ENCODE measurements at regions not wholly inside any gene's neighbourhood (a gene's known extent, or its start where the extent isn't known, plus 50 kb on each side); places are given as distances from the start of the nearest gene placed in this dataset.

DNA sequence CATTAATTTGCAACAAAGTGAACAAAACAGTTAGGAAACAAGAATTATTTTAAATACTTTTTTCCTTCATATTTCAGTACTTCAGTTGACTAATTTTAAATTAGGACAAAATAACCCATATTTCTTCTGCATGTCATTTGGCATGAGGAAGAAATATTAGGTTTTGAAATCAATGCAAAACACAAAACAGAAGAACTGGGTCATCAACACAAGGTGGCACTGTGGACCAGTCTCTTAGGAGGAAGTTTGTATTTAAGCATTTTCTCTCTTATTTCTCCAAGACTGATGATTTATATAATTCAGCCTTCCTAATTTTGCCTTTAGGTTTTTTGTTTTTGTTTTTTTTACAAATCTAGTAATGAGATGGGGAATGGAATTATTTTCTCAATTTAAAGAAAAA, 352.8 kb upstream of the KCNH7 start:
- Mint-ChIP-seq H3K27me3 (ENCODE audit: low read depth in 3 of 3) (no peaks in the 10 kb centered on the region), H3K4me3 (no peak overlapping the region), H3K27ac (peak overlapping the region in 1 of 7 donors; percentile 27), H3K4me1 (no peaks in the 10 kb centered on the region), H3K36me3 (no peaks in the 10 kb centered on the region), H3K9me3 (peaks cover 0 to 2% (median 0%) of the 10 kb centered on the region in 7 donors)
- H2AFZ ChIP-seq (ENCODE audit: insufficient read depth, low read depth, low read length, poor library complexity, severe bottlenecking): no peak overlapping the region
- no peak overlapping the region for H3K9ac ChIP-seq (ENCODE audit: insufficient read depth, low read length, poor library complexity, severe bottlenecking)
- H3K27me3 ChIP-seq (ENCODE audit: control insufficient read depth in 2 of 2, insufficient read depth in 2 of 2, low read length in 2 of 2): no peaks in the 10 kb centered on the region
- no peak overlapping the region for H3K4me2 ChIP-seq (replicated peaks; ENCODE audit: extremely low read depth, low read length, poor library complexity, severe bottlenecking)
- DNase-seq: no peak
- H3K79me2 ChIP-seq (ENCODE audit: insufficient read depth, low read length): no peaks in the 10 kb centered on the region
- H3K4me3 ChIP-seq (replicated peaks in 1 of 3; ENCODE audit: low read depth in 2 of 3, low read length in 3 of 3): no peak overlapping the region
- no peaks in the 10 kb centered on the region for H3K36me3 ChIP-seq (replicated peaks in 1 of 2; ENCODE audit: control insufficient read depth in 1 of 2, insufficient read depth in 2 of 2, low read length in 2 of 2)
- TF ChIP-seq, protein P1, sequence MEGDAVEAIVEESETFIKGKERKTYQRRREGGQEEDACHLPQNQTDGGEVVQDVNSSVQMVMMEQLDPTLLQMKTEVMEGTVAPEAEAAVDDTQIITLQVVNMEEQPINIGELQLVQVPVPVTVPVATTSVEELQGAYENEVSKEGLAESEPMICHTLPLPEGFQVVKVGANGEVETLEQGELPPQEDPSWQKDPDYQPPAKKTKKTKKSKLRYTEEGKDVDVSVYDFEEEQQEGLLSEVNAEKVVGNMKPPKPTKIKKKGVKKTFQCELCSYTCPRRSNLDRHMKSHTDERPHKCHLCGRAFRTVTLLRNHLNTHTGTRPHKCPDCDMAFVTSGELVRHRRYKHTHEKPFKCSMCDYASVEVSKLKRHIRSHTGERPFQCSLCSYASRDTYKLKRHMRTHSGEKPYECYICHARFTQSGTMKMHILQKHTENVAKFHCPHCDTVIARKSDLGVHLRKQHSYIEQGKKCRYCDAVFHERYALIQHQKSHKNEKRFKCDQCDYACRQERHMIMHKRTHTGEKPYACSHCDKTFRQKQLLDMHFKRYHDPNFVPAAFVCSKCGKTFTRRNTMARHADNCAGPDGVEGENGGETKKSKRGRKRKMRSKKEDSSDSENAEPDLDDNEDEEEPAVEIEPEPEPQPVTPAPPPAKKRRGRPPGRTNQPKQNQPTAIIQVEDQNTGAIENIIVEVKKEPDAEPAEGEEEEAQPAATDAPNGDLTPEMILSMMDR (IDR thresholded peaks at IDR 0.05): peak; percentile 45
- no peaks in the 10 kb centered on the region for H4K20me1 ChIP-seq (ENCODE audit: insufficient read depth, low read length)
- H3K27ac ChIP-seq (ENCODE audit: low read depth in 1 of 2, low read length in 2 of 2): no peak overlapping the region
- intact Hi-C loops (cut with micrococcal nuclease): no loop called here
- no peaks in the 10 kb centered on the region for H3K4me1 ChIP-seq (ENCODE audit: control insufficient read depth in 1 of 2, insufficient read depth in 2 of 2, low read length in 2 of 2)
- H3K9me3 ChIP-seq (replicated peaks in 1 of 2; ENCODE audit: control insufficient read depth in 1 of 2, insufficient read depth in 1 of 2, low read length in 2 of 2): no peaks in the 10 kb centered on the region

DNA sequence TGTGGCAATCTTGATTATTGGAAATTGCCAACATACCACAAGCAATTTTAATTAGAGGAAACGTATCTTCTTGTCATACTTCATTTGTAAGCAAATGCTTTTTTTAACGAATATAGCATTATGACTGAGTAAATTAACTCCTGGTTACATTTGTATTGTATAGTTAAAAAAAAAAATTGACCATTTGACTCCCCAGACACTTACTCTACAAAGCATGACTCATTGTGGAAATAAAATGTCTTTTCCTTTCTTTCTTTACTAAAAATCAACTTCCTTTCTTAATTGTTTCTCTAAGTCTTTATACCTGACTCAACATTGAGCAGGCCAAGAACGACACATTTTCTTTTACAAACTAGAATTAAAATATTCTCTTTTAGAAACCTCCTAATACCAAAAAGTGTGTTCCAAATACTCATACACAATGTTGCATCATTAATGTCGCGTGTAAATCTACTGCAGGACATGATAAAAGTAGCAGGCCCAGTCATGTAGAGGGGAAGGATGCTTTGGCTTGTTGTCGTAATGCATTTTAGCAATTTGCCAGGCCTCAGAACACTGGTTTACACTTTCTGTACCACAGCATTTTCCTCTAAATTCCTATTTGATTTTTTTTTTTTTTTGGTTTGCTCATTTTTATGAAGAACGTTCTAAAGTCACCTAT, 349.6 kb upstream of the KCNH7 start:
- no peak overlapping the region for H3K9ac ChIP-seq (ENCODE audit: insufficient read depth, low read length, poor library complexity, severe bottlenecking)
- Mint-ChIP-seq H3K9me3 (no peaks in the 10 kb centered on the region), H3K4me3 (no peak overlapping the region), H3K4me1 (no peaks in the 10 kb centered on the region), H3K27me3 (ENCODE audit: low read depth in 3 of 3) (no peaks in the 10 kb centered on the region), H3K27ac (no peak overlapping the region), H3K36me3 (no peaks in the 10 kb centered on the region)
- H3K27me3 ChIP-seq (ENCODE audit: control insufficient read depth in 2 of 2, insufficient read depth in 2 of 2, low read length in 2 of 2): no peaks in the 10 kb centered on the region
- no peak overlapping the region for H3K4me2 ChIP-seq (replicated peaks; ENCODE audit: extremely low read depth, low read length, poor library complexity, severe bottlenecking)
- H3K79me2 ChIP-seq (ENCODE audit: insufficient read depth, low read length): no peaks in the 10 kb centered on the region
- no peaks in the 10 kb centered on the region for H3K36me3 ChIP-seq (replicated peaks in 1 of 2; ENCODE audit: control insufficient read depth in 1 of 2, insufficient read depth in 2 of 2, low read length in 2 of 2)
- H3K9me3 ChIP-seq (replicated peaks in 1 of 2; ENCODE audit: control insufficient read depth in 1 of 2, insufficient read depth in 1 of 2, low read length in 2 of 2): no peaks in the 10 kb centered on the region
- TF ChIP-seq, protein P1 (IDR thresholded peaks at IDR 0.05): no peak
- no peaks in the 10 kb centered on the region for H3K4me1 ChIP-seq (ENCODE audit: control insufficient read depth in 1 of 2, insufficient read depth in 2 of 2, low read length in 2 of 2)
- DNase-seq: no peak
- intact Hi-C loops (cut with micrococcal nuclease): no loop called here
- WGBS (ENCODE audit: insufficient coverage): no CpG with 5 or more reads among the region's 7 CpGs
- no peaks in the 10 kb centered on the region for H4K20me1 ChIP-seq (ENCODE audit: insufficient read depth, low read length)
- no peak overlapping the region for H3K4me3 ChIP-seq (replicated peaks in 1 of 3; ENCODE audit: low read depth in 2 of 3, low read length in 3 of 3)
- H2AFZ ChIP-seq (ENCODE audit: insufficient read depth, low read depth, low read length, poor library complexity, severe bottlenecking): no peak overlapping the region
- H3K27ac ChIP-seq (ENCODE audit: low read depth in 1 of 2, low read length in 2 of 2): no peak overlapping the region

Data from CD14-positive monocyte (primary cell).